ENCODE measurements at regions not wholly inside any gene's neighbourhood (a gene's known extent, or its start where the extent isn't known, plus 50 kb on each side); places are given as distances from the start of the nearest gene placed in this dataset.

DNA sequence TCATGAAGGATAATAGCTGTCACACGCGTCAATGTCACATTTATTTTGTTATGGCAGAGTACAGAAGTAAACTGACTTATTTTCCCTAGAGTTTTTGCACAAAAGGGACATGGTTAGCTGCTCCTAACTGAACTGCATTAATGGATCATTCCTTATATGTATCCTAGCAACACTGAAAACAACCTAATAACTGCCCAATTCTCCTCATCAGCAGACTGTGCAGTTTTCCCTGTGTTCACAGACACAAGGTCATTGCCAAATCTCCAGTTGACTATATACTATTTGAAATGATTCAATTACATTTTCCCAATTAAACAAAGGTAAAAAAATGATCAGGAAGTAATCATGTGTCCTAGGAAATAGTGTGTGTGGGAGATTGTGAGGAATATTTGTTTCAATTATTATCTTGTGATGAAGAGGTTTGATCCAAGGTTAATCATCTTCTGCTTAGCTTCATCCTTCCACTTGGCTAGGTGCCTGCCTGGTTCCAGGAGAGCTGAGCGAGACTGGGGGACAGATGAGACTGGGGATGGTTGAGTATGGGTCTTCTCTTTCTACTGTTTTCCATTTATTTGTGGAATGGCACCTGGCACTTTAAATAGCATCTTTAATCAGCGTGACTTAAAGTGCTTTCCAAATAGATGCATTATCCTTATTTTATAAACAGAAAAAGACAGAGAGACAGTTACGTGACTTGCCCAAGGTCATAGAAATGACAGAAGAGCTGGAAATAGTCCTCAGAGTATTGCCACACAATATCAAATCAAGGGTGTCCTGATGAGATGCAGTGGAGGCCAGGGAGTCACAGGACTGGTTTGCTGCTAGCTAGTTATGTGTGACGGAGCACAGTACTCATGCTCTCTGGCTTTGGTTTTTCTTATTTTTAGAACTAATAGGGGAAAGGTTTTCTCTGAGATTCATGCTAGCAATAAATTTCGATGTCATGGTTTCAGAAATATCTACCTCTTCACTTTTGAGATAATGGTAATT, 335.6 kb downstream of the PIK3C3 start:
- Histone ChIP-seq H3K4me1 (no peaks in the 10 kb centered on the region), H3K36me3 (no peaks in the 10 kb centered on the region), H3K27ac (no peak overlapping the region), H3K4me3 (no peak overlapping the region), H3K27me3 (no peaks in the 10 kb centered on the region), H3K9me3 (no peaks in the 10 kb centered on the region)
- intact Hi-C loops (cut with DNase I; ENCODE audit: low total_unique reads) = loop anchor here (10.0 kb wide), 1 partner anchor 1274 kb away; no protein-coding TSS in a partner anchor
- TF ChIP-seq, protein P1, sequence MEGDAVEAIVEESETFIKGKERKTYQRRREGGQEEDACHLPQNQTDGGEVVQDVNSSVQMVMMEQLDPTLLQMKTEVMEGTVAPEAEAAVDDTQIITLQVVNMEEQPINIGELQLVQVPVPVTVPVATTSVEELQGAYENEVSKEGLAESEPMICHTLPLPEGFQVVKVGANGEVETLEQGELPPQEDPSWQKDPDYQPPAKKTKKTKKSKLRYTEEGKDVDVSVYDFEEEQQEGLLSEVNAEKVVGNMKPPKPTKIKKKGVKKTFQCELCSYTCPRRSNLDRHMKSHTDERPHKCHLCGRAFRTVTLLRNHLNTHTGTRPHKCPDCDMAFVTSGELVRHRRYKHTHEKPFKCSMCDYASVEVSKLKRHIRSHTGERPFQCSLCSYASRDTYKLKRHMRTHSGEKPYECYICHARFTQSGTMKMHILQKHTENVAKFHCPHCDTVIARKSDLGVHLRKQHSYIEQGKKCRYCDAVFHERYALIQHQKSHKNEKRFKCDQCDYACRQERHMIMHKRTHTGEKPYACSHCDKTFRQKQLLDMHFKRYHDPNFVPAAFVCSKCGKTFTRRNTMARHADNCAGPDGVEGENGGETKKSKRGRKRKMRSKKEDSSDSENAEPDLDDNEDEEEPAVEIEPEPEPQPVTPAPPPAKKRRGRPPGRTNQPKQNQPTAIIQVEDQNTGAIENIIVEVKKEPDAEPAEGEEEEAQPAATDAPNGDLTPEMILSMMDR (IDR thresholded peaks at IDR 0.05) = no peak
- DNase-seq = no peak

DNA sequence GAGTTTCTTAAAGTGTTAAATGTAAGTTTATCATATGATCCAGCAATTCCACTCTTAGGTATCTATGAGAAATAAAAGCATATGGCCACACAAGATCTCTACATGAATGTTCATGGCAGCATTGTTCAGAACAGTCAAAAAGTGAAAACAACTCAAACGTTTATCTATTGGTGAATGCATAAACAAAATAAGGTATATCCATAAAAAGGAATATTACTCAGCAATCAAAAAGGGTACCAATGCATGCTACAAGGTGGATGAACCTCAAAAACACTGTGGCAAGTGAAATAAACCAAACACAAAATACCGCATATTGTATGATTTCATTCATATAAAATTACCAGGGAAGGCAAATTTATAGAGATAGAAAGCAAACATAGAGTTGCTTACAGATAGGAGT, 337.6 kb downstream of the PIK3C3 start:
- H3K27ac ChIP-seq = no peak overlapping the region
- intact Hi-C loops (cut with DNase I; ENCODE audit: low total_unique reads) = loop anchor here (10.0 kb wide), 1 partner anchor 1272 kb away; no protein-coding TSS in a partner anchor

DNA sequence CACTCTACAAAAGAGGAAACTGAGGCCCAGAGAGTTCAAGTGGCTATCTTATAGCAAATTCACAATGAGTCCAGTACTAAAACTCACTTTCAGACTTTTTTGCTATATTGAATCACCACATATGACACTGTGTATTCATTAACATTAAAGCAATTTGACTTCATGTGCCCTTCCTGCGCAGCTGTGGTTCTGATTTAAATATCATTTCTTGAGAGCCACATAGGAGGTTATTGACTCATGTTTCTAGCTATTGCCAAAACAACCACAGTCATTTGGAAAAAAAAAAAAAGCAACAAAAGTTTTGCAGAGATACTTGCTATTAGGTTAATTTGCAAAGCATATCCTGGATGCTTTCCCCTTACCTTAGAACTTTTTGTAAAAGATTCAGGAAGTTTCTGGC, 341.2 kb downstream of the PIK3C3 start:
- Histone ChIP-seq H3K9me3 (no peaks in the 10 kb centered on the region), H3K4me1 (no peaks in the 10 kb centered on the region)
- intact Hi-C loops (cut with DNase I; ENCODE audit: low total_unique reads) = loop anchor here (10.0 kb wide), 1 partner anchor 1269 kb away; no protein-coding TSS in a partner anchor

More for the DNA sequence above, 337.6 kb downstream of the PIK3C3 start:
- Histone ChIP-seq H3K9me3 (no peaks in the 10 kb centered on the region), H3K27me3 (no peaks in the 10 kb centered on the region), H3K36me3 (no peaks in the 10 kb centered on the region), H3K4me3 (no peak overlapping the region), H3K4me1 (no peaks in the 10 kb centered on the region)
- DNase-seq = no peak
- TF ChIP-seq, protein P1 (IDR thresholded peaks at IDR 0.05) = no peak

DNA sequence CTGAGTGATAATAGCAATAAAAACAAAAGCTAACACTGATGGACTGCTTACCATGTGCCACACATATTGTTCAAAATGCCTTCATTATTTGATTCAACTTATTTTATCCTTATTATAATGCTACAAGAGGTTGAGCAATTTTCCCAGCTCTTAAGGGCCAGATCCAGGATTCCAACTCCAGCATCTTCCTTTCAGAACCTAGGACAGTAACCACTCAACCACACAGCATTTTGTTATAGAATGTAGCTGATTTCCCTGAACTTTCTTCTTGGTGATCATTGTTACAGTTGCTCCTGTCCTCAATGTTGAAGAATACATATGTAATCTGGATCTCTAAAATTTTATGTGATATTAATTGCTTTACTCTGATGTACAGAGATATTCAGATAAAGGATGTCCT, 341.7 kb downstream of the PIK3C3 start:
- no peak overlapping the region for H3K27ac ChIP-seq
- DNase-seq = no peak
- intact Hi-C loops (cut with DNase I; ENCODE audit: low total_unique reads) = loop anchor here (10.0 kb wide), 1 partner anchor 1268 kb away; no protein-coding TSS in a partner anchor
- H3K27me3 ChIP-seq = no peaks in the 10 kb centered on the region
- H3K4me1 ChIP-seq = no peaks in the 10 kb centered on the region
- TF ChIP-seq, protein P1 (IDR thresholded peaks at IDR 0.05) = no peak
- no peaks in the 10 kb centered on the region for H3K9me3 ChIP-seq
- H3K36me3 ChIP-seq = no peaks in the 10 kb centered on the region
- H3K4me3 ChIP-seq = no peak overlapping the region

More for the DNA sequence above, 341.2 kb downstream of the PIK3C3 start:
- Histone ChIP-seq H3K27me3 (no peaks in the 10 kb centered on the region), H3K4me3 (no peak overlapping the region), H3K36me3 (no peaks in the 10 kb centered on the region), H3K27ac (no peak overlapping the region)
- DNase-seq = no peak
- TF ChIP-seq, protein P1 (IDR thresholded peaks at IDR 0.05) = no peak

DNA sequence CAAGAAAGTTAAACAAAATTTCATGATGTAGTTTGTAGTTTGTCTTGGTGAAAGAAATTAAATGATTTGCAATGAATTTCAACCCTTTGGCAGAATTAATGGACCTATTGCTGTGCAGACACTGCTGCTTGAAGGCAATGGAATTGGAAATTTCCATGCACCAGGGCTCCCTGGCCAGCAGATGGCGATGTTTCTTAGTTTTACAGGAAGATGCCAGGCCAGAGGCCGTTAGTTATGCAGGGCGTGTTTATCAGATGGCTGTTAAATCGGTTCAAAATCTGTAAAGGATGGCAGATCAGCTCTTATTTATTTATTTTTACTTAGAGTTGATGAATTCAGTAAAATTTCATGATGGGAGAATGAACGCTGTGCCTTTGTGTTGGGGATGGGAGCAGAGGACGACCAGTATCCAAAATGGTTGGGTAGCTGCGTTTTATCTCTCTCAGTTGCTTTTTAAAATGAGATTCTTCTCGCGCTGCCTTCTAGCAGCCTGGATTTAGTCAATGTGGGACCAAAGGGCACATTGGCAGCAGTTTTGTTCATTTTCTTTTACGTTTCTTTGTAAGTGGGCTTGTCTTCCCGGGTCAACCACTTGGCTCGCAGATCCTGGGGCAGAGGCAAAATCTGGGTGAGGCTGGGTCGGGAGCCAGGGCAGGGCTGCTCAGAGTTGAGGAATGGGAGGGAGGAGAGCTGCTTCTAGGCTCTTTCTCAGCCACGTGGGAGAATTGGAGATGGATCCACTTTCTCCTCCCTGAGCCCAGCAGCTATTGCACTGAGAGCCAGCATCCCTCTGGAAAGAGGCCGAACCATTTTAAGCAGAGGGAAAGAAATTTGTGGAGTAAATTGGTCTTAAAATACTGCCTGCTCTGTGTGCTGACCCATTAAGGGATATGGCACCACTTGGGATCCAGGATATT, 344.0 kb downstream of the PIK3C3 start:
- Histone ChIP-seq H3K4me1 (no peaks in the 10 kb centered on the region), H3K36me3 (no peaks in the 10 kb centered on the region), H3K27me3 (no peaks in the 10 kb centered on the region), H3K9me3 (no peaks in the 10 kb centered on the region), H3K27ac (no peak overlapping the region), H3K4me3 (peak overlapping the region; percentile 9 to 33)
- peak; percentile 76 to 77 for DNase-seq
- intact Hi-C loops (cut with DNase I; ENCODE audit: low total_unique reads) = loop anchor here (10.0 kb wide), 1 partner anchor 1266 kb away; no protein-coding TSS in a partner anchor
- TF ChIP-seq, protein P1 (IDR thresholded peaks at IDR 0.05) = peak; percentile 56 to 86

Measured in tibial artery (tissue), 4 donors.